ENCODE measurements at regions not wholly inside any gene's neighbourhood (a gene's known extent, or its start where the extent isn't known, plus 50 kb on each side); places are given as distances from the start of the nearest gene placed in this dataset.
"Not testable (repeated sequence)": the region's sequence is repeated elsewhere in the genome, so short reads cannot be mapped to it uniquely, and the experiment has no call there.

GRCh38 chr11:7143908-7144307 is 55.1 kb downstream of the RBMXL2 start:
- intact Hi-C loops (cut with micrococcal nuclease), result no loop called here

GRCh38 chr11:7150104-7150503 is 61.3 kb downstream of the RBMXL2 start:
- DNase-seq; ATAC-seq; intact Hi-C loops (cut with micrococcal nuclease): not testable (repeated sequence)

More at GRCh38 chr11:7143908-7144307, 55.1 kb downstream of the RBMXL2 start:
- no peak for ATAC-seq
- DNase-seq, result no peak

- no peak for DNase-seq
- peak; percentile 47 for ATAC-seq
- intact Hi-C loops (cut with micrococcal nuclease), result no loop called here
Measured at GRCh38 chr11:7154881-7155361, 66.1 kb downstream of the RBMXL2 start.

GRCh38 chr11:7160814-7161489 is 72.2 kb downstream of the RBMXL2 start:
- ATAC-seq (no peak), DNase-seq (no peak)
- intact Hi-C loops (cut with micrococcal nuclease), result no loop called here

- no peak for DNase-seq
- intact Hi-C loops (cut with micrococcal nuclease), result no loop called here
- ATAC-seq, result no peak
Measured at GRCh38 chr11:7165911-7166310, 77.1 kb downstream of the RBMXL2 start.

- intact Hi-C loops (cut with micrococcal nuclease), result no loop called here
- no peak for DNase-seq
- ATAC-seq, result no peak
Measured at GRCh38 chr11:7167976-7168740, 79.4 kb downstream of the RBMXL2 start.

- ATAC-seq (no peak), DNase-seq (no peak)
- intact Hi-C loops (cut with micrococcal nuclease), result no loop called here
Measured at GRCh38 chr11:7168741-7168990, 79.9 kb downstream of the RBMXL2 start.

GRCh38 chr11:7170431-7170830 is 81.3 kb upstream of the SYT9 start:
- no peak for ATAC-seq
- intact Hi-C loops (cut with micrococcal nuclease), result no loop called here
- DNase-seq, result no peak

- ATAC-seq (no peak), DNase-seq (no peak)
- intact Hi-C loops (cut with micrococcal nuclease), result no loop called here
Measured at GRCh38 chr11:7175007-7175406, 76.7 kb upstream of the SYT9 start.

- intact Hi-C loops (cut with micrococcal nuclease), result no loop called here
- DNase-seq (no peak), ATAC-seq (no peak)
Measured at GRCh38 chr11:7186190-7186589, 65.5 kb upstream of the SYT9 start.

GRCh38 chr11:7186676-7187075 is 65.0 kb upstream of the SYT9 start:
- ATAC-seq, result no peak
- no peak for DNase-seq
- intact Hi-C loops (cut with micrococcal nuclease), result no loop called here

- ATAC-seq; DNase-seq; intact Hi-C loops (cut with micrococcal nuclease): not testable (repeated sequence)
Measured at GRCh38 chr11:7192785-7193184, 58.9 kb upstream of the SYT9 start.

- DNase-seq (no peak), ATAC-seq (no peak)
- intact Hi-C loops (cut with micrococcal nuclease), result no loop called here
Measured at GRCh38 chr11:7196396-7197146, 55.1 kb upstream of the SYT9 start.

- intact Hi-C loops (cut with micrococcal nuclease), result no loop called here
- ATAC-seq (no peak), DNase-seq (no peak)
Measured at GRCh38 chr11:7197469-7197868, 54.2 kb upstream of the SYT9 start.

Measured in left ventricle myocardium superior (tissue), 1 donor.